Endothelial cell of umbilical vein (primary cell): ENCODE measurements at regions not wholly inside any gene's neighbourhood (a gene's known extent, or its start where the extent isn't known, plus 50 kb on each side); places are given as distances from the start of the nearest gene placed in this dataset.

Experiments used
- BruUV-seq: library from RNA; stranded (reverse); fragments of 400-500 nt; replicated peaks from 2 replicates; lab custom pipeline; 2021; lab: Mats Ljungman, UMichigan
- CTCF ChIA-PET: fragments of 300-600, 350-600 bp; sonication (Branson Sonifier 250); formaldehyde crosslinking; loops from one replicate; lab custom pipeline; 2021; ENCODE audit warnings: antibody characterized with exemption, inconsistent platforms; lab: Charles Lee
- POLR2A ChIA-PET: fragments of 300-600, 350-600 bp; sonication (Branson Sonifier 250); formaldehyde crosslinking; loops from one replicate; lab custom pipeline; 2021; ENCODE audit warnings: antibody characterized with exemption, inconsistent platforms; lab: Charles Lee
- DNase-seq: peaks from one replicate; pipeline ENCODE4 v3.0.0-alpha.2; 2011; ENCODE audit warnings: low read depth, low spot score
- FAIRE-seq: peaks from 2 replicates; lab custom pipeline; 2011; peaks lifted over from hg19 to GRCh38; lab: Jason Lieb, UNC
- H2AFZ ChIP-seq: 2 replicates; pipeline ENCODE4 v1.6.0; 2012; ENCODE audit warnings: low read depth, low read length, control low read depth, inconsistent platforms
- H3K27ac ChIP-seq: 2 replicates; pipeline ENCODE4 v1.5.1; 2011; ENCODE audit warnings: low read depth, mild to moderate bottlenecking, control low read depth, low read length, moderate library complexity; ENCODE audit not compliant: insufficient read depth
- H3K27me3 ChIP-seq, 2 experiments: 2 replicates each; pipeline versions ENCODE4 v1.6.0 to v1.6.1; 2011; ENCODE audit warnings: low read length in 2 of 2, mixed read lengths in 1 of 2; ENCODE audit not compliant: control insufficient read depth in 2 of 2, insufficient read depth in 2 of 2
- H3K36me3 ChIP-seq, 2 experiments: 2 replicates in 1 of 2; 3 replicates in 1 of 2; pipeline ENCODE4 v1.5.1; 2011; ENCODE audit warnings: low read length in 2 of 2, mild to moderate bottlenecking in 1 of 2, moderate library complexity in 1 of 2; ENCODE audit not compliant: control insufficient read depth in 2 of 2, insufficient read depth in 2 of 2; ENCODE audit errors: extremely low read depth in 1 of 2
- H3K4me1 ChIP-seq: 3 replicates; pipeline ENCODE4 v1.5.1; 2011; ENCODE audit warnings: mild to moderate bottlenecking, low read length; ENCODE audit not compliant: control insufficient read depth, insufficient read depth; ENCODE audit errors: extremely low read depth
- H3K4me2 ChIP-seq: 2 replicates; pipeline ENCODE4 v1.6.1; 2011; ENCODE audit warnings: low read length, control low read depth, mixed read lengths; ENCODE audit not compliant: insufficient read depth
- H3K4me3 ChIP-seq, 3 experiments: fragments of 200-600 bp in 1 of 3; sonication (generic), shearing (Covaris generic) in 1 of 3; replicated peaks in 1 of 3; 2 replicates each; pipeline ENCODE4 v1.5.1; 2011 to 2016; ENCODE audit warnings: control low read depth in 3 of 3, low read length in 3 of 3, mild to moderate bottlenecking in 2 of 3, inconsistent platforms in 1 of 3, low read depth in 1 of 3, moderate library complexity in 1 of 3; ENCODE audit not compliant: insufficient read depth in 1 of 3
- H3K79me2 ChIP-seq: 2 replicates; pipeline ENCODE4 v1.6.0; 2012; ENCODE audit warnings: low read length, inconsistent platforms; ENCODE audit not compliant: control insufficient read depth, insufficient read depth
- H3K9ac ChIP-seq: replicated peaks from 2 replicates; pipeline ENCODE3; 2011; ENCODE audit warnings: low read length, control low read depth; ENCODE audit not compliant: insufficient read depth; ENCODE audit errors: extremely low read depth
- H3K9me1 ChIP-seq: replicated peaks from 3 replicates; pipeline ENCODE4 v1.6.0; 2011; ENCODE audit warnings: mild to moderate bottlenecking, low read length; ENCODE audit not compliant: control insufficient read depth, insufficient read depth; ENCODE audit errors: extremely low read depth
- H3K9me3 ChIP-seq: replicated peaks from 2 replicates; pipeline ENCODE4 v1.5.1; 2012; ENCODE audit warnings: low read length, inconsistent platforms; ENCODE audit not compliant: control insufficient read depth, insufficient read depth
- H4K20me1 ChIP-seq: replicated peaks from 2 replicates; pipeline ENCODE3; 2011; ENCODE audit warnings: mild to moderate bottlenecking, low read length; ENCODE audit not compliant: control insufficient read depth, insufficient read depth; ENCODE audit errors: extremely low read depth
- EZH2 ChIP-seq: IDR thresholded peaks from 2 replicates; pipeline ENCODE4 v1.6.1; 2012; ENCODE audit warnings: borderline replicate concordance, low read depth, mild to moderate bottlenecking, moderate library complexity, low read length, inconsistent platforms; ENCODE audit not compliant: severe bottlenecking
- FOS ChIP-seq: IDR thresholded peaks from 2 replicates; pipeline ENCODE4 v1.6.1; 2011; ENCODE audit warnings: mild to moderate bottlenecking, low read length, moderate library complexity, borderline replicate concordance; ENCODE audit not compliant: insufficient read depth
- GATA2 ChIP-seq: IDR thresholded peaks from 2 replicates; pipeline ENCODE4 v1.7.0; 2011; ENCODE audit warnings: low read depth, mild to moderate bottlenecking, moderate library complexity, mixed read lengths, low read length; ENCODE audit not compliant: insufficient read length, insufficient read depth
- JUN ChIP-seq: IDR thresholded peaks from 2 replicates; pipeline ENCODE4 v1.6.1; 2011; ENCODE audit warnings: borderline replicate concordance, low read depth; ENCODE audit not compliant: insufficient read length, insufficient read depth
- MYC ChIP-seq: IDR thresholded peaks from one replicate; pipeline ENCODE4 v1.6.1; 2011; ENCODE audit warnings: mild to moderate bottlenecking, low read depth, low read length
- POLR2A ChIP-seq: IDR thresholded peaks from 2 replicates; pipeline ENCODE4 v1.6.1; 2012; ENCODE audit warnings: low read depth, mild to moderate bottlenecking, control low read depth, low read length
- POLR2AphosphoS5 ChIP-seq: IDR thresholded peaks from 2 replicates; pipeline ENCODE4 v1.6.1; 2012; ENCODE audit warnings: low read depth, mild to moderate bottlenecking, control low read depth, low read length, moderate library complexity; ENCODE audit not compliant: insufficient read depth
- dilution Hi-C: fragments of 300-500 bp; cut with MboI; formaldehyde crosslinking; loops from one replicate; pipeline ENCODE4 v1.15.0; 2019; ENCODE audit warnings: low sequenced_read_pairs; ENCODE audit not compliant: extremely low pct_ligation_motif_present
- intact Hi-C: fragments of 100-400 bp; cut with micrococcal nuclease; formaldehyde crosslinking; loops from one replicate; pipeline ENCODE4 v1.10.0; 2022
- TF ChIP-seq, protein P1 (sequence below), 2 donors: IDR thresholded peaks; 1 replicate in 1 of 2; 2 replicates in 1 of 2; pipeline ENCODE4 v1.5.1; 2011; ENCODE audit warnings: low read length in 2 of 2, mild to moderate bottlenecking in 2 of 2, moderate library complexity in 2 of 2, control low read depth in 1 of 2, inconsistent platforms in 1 of 2, low read depth in 1 of 2; ENCODE audit not compliant: insufficient read depth in 1 of 2; ENCODE audit errors: extremely low read depth in 1 of 2
- TF ChIP-seq, protein P2 (sequence below): IDR thresholded peaks from 2 replicates; pipeline ENCODE4 v1.6.1; 2011; ENCODE audit not compliant: insufficient read depth, insufficient read length

DNA sequence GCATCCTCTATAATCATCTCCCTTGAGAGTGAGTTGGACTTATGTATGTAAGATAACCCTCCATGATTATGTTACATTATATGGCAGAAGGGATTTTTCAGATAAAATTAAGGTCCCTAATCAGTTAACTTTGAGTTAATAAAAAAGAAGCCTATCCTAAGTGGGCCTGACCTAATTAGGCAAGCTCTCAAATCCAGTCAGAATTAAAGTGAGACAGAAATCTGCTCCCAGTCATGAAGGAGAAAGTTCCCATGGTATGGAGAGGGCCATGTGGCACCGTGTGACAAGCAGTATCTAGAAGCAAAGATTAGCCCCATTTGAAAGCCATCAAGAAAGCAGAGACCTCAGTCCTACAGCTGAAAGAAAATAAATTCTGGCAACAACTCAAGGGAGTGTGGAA lies 202.4 kb downstream of the PRELID2 start:
- CTCF ChIA-PET = no interaction called here
- no peak for FAIRE-seq
- BruUV-seq = no TSS peak

More for the DNA sequence above, 202.4 kb downstream of the PRELID2 start:
- no peaks in the 10 kb centered on the region for H3K79me2 ChIP-seq
- dilution Hi-C loops = no loop called here
- no peak overlapping the region for H3K9ac ChIP-seq
- H3K9me1 ChIP-seq = no peaks in the 10 kb centered on the region
- H3K27me3 ChIP-seq = no peaks in the 10 kb centered on the region
- POLR2A ChIA-PET = no interaction called here
- DNase-seq = no peak
- no peaks in the 10 kb centered on the region for H4K20me1 ChIP-seq
- TF ChIP-seq, protein P1, sequence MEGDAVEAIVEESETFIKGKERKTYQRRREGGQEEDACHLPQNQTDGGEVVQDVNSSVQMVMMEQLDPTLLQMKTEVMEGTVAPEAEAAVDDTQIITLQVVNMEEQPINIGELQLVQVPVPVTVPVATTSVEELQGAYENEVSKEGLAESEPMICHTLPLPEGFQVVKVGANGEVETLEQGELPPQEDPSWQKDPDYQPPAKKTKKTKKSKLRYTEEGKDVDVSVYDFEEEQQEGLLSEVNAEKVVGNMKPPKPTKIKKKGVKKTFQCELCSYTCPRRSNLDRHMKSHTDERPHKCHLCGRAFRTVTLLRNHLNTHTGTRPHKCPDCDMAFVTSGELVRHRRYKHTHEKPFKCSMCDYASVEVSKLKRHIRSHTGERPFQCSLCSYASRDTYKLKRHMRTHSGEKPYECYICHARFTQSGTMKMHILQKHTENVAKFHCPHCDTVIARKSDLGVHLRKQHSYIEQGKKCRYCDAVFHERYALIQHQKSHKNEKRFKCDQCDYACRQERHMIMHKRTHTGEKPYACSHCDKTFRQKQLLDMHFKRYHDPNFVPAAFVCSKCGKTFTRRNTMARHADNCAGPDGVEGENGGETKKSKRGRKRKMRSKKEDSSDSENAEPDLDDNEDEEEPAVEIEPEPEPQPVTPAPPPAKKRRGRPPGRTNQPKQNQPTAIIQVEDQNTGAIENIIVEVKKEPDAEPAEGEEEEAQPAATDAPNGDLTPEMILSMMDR (IDR thresholded peaks at IDR 0.05; ENCODE audit: extremely low read depth in 1 of 2, insufficient read depth in 1 of 2, low read depth in 1 of 2, low read length in 2 of 2) = no peak
- TF ChIP-seq JUN (no peak), MYC (no peak), POLR2A (no peak), FOS (no peak), POLR2AphosphoS5 (no peak), GATA2 (no peak), EZH2 (no peak)
- TF ChIP-seq, protein P2, sequence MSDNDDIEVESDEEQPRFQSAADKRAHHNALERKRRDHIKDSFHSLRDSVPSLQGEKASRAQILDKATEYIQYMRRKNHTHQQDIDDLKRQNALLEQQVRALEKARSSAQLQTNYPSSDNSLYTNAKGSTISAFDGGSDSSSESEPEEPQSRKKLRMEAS = no peak
- no peak overlapping the region for H3K27ac ChIP-seq
- no peaks in the 10 kb centered on the region for H3K4me1 ChIP-seq
- H2AFZ ChIP-seq = no peak overlapping the region
- no peaks in the 10 kb centered on the region for H3K36me3 ChIP-seq
- no peaks in the 10 kb centered on the region for H3K9me3 ChIP-seq
- no peak overlapping the region for H3K4me2 ChIP-seq
- intact Hi-C loops = no loop called here
- no peak overlapping the region for H3K4me3 ChIP-seq
